ENCODE measurements at regions not wholly inside any gene's neighbourhood (a gene's known extent, or its start where the extent isn't known, plus 50 kb on each side); places are given as distances from the start of the nearest gene placed in this dataset.
A peak's percentile ranks its signal among the peaks of the same experiment; 100 is the strongest.

DNA sequence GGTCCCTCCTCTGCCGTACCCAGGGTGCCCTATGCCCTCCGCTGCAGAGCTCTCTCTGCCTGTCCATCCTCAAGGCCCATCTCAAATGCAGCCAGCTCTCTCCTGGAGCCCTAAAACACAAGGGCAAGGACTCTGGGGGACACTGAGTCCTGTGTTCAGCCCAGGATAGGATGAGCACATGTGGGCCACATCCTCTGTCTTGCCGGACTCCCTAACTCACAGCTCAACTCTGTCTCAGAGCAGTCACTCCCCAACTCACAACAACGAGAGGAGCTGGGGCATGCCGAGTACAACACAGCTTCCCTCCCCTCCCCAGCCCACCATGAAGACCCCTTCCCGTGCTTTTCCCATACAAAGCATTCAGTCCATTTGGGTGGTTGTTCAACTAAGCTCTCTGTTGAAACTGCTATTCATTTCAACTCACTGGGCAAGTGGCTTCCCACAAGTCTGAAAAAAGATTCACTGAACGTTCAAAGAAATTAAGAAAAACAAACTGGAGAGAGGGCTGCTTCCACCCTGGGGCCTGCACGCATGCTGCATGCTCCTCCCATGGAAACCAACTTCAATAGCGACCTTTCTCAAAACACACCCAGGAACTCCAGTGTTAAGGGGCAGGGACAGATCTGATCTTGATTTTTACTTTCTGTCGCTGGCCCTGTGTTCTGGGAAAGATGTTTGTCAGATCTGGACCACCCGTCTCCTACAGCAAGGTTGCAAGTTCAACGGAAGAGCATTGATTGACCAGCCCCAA is 124.3 kb upstream of the IGF1R start:
- Mint-ChIP-seq H3K4me1 (no peaks in the 10 kb centered on the region), H3K9me3 (no peaks in the 10 kb centered on the region)
- no peak for ATAC-seq (ENCODE audit: low read depth)

GRCh38 chr15:98524838-98525660 is 123.3 kb upstream of the IGF1R start:
- Mint-ChIP-seq H3K9me3 (no peaks in the 10 kb centered on the region), H3K27ac (no peak overlapping the region), H3K4me1 (no peaks in the 10 kb centered on the region), H3K4me3 (no peak overlapping the region), H3K36me3 (no peaks in the 10 kb centered on the region), H3K27me3 (peaks cover 3% of the 10 kb centered on the region)
- no peak for DNase-seq (ENCODE audit: low spot score in 2 of 2)
- no peak for ATAC-seq (ENCODE audit: low read depth)

More for the DNA sequence above, 124.3 kb upstream of the IGF1R start:
- H3K4me3 Mint-ChIP-seq = no peak overlapping the region
- no peak for DNase-seq (ENCODE audit: low spot score in 2 of 2)
- H3K27me3 Mint-ChIP-seq = peaks cover 3% of the 10 kb centered on the region
- H3K27ac Mint-ChIP-seq = no peak overlapping the region
- H3K36me3 Mint-ChIP-seq = no peaks in the 10 kb centered on the region

DNA sequence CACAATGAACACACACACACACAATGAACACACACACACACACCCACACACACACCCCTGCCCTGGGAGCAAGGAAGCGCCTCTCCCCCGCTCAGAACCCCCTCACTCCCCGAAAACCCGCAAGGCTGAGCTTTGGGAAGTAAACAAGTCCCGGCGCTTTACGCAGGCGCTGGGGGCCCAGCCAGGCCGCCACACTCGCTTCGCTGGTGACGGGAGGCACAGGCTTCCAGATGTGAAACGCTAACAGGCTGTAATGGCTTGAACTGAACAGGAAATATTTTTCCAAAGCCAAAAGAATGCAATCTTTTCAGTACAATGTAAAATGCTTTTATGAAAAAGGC is 122.7 kb upstream of the IGF1R start:
- H3K27me3 Mint-ChIP-seq = peaks cover 3% of the 10 kb centered on the region
- H3K36me3 Mint-ChIP-seq = no peaks in the 10 kb centered on the region
- H3K4me1 Mint-ChIP-seq = peaks cover under 1% of the 10 kb centered on the region
- DNase-seq (ENCODE audit: low spot score in 2 of 2) (no peak), ATAC-seq (ENCODE audit: low read depth) (no peak)
- H3K27ac Mint-ChIP-seq = no peak overlapping the region
- H3K4me3 Mint-ChIP-seq = no peak overlapping the region
- no peaks in the 10 kb centered on the region for H3K9me3 Mint-ChIP-seq

DNA sequence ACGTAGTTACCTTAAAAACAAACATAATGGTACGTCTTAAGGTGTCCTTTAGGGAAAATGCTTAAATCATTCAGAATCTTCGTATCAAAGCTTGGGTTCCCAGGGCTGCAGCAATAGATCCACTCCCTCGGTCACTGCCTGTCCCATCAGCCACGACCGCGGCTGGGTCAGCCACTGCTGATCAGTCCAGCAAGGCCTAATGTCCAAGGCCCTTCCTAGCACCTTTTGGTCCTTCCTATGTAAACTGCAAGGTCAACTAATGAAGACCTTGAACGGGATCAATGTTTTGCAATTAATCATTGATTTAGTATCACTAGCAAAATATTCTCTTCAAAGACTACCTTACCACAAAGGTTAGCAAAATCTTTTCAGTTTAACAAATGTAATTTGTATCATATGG is 122.2 kb upstream of the IGF1R start:
- ATAC-seq (ENCODE audit: low read depth) (no peak), DNase-seq (ENCODE audit: low spot score in 2 of 2) (no peak)
- Mint-ChIP-seq H3K27ac (no peak overlapping the region), H3K9me3 (no peaks in the 10 kb centered on the region), H3K27me3 (peaks cover 3% of the 10 kb centered on the region), H3K4me3 (no peak overlapping the region), H3K36me3 (no peaks in the 10 kb centered on the region), H3K4me1 (peaks cover 4% of the 10 kb centered on the region)

GRCh38 chr15:98528046-98528725 is 120.2 kb upstream of the IGF1R start:
- ATAC-seq (ENCODE audit: low read depth) (no peak), DNase-seq (ENCODE audit: low spot score in 2 of 2) (no peak)
- Mint-ChIP-seq H3K9me3 (no peaks in the 10 kb centered on the region), H3K27me3 (peaks cover 5% of the 10 kb centered on the region), H3K36me3 (no peaks in the 10 kb centered on the region), H3K4me3 (no peak overlapping the region), H3K27ac (no peak overlapping the region), H3K4me1 (peaks cover 4% of the 10 kb centered on the region)

GRCh38 chr15:98529205-98530145 is 118.9 kb upstream of the IGF1R start:
- H3K36me3 Mint-ChIP-seq = no peaks in the 10 kb centered on the region
- ATAC-seq (ENCODE audit: low read depth) (no peak), DNase-seq (ENCODE audit: low spot score in 2 of 2) (no peak)
- no peak overlapping the region for H3K27ac Mint-ChIP-seq
- no peak overlapping the region for H3K4me3 Mint-ChIP-seq
- peaks cover 6% of the 10 kb centered on the region for H3K27me3 Mint-ChIP-seq
- no peaks in the 10 kb centered on the region for H3K9me3 Mint-ChIP-seq
- peaks cover 4% of the 10 kb centered on the region for H3K4me1 Mint-ChIP-seq

- ATAC-seq (ENCODE audit: low read depth) (peak; percentile 27), DNase-seq (ENCODE audit: low spot score in 2 of 2) (no peak)
- Mint-ChIP-seq H3K27me3 (peaks cover 6% of the 10 kb centered on the region), H3K4me1 (peaks cover 4% of the 10 kb centered on the region), H3K27ac (no peak overlapping the region), H3K36me3 (no peaks in the 10 kb centered on the region), H3K4me3 (no peak overlapping the region), H3K9me3 (no peaks in the 10 kb centered on the region)
These were observed 117.8 kb upstream of the IGF1R start for GRCh38 chr15:98530570-98530969.

- no peaks in the 10 kb centered on the region for H3K36me3 Mint-ChIP-seq
- H3K4me3 Mint-ChIP-seq = no peak overlapping the region
- H3K27me3 Mint-ChIP-seq = peaks cover 5% of the 10 kb centered on the region
- ATAC-seq (ENCODE audit: low read depth) = no peak
- H3K9me3 Mint-ChIP-seq = no peaks in the 10 kb centered on the region
- peaks cover 4% of the 10 kb centered on the region for H3K4me1 Mint-ChIP-seq
- DNase-seq (ENCODE audit: low spot score in 2 of 2) = no peak
- no peak overlapping the region for H3K27ac Mint-ChIP-seq
These were observed 116.3 kb upstream of the IGF1R start for GRCh38 chr15:98532063-98532462.

DNA sequence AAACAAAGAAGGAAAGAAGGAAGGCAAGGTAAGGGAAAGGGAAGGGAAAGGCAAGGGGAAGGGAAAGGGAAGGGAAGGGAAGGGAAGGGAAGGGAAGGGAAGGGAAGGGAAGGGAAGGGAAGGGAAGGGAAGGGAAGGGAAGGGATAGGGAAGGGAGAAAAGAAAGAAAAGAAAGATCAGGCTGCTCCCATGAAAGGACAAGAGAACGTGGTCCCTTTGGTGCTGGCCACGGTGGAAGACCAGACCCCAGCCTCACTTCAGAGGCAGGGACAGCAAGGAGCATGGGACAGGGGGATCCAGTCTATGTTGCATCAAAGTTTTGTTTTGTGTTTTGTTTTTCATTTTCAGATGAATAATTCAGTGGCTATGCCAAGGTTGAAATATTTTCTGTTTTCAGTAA is 111.4 kb upstream of the IGF1R start:
- Mint-ChIP-seq H3K4me3 (no peak overlapping the region), H3K27ac (no peak overlapping the region), H3K27me3 (peaks cover 5% of the 10 kb centered on the region), H3K4me1 (no peaks in the 10 kb centered on the region), H3K9me3 (no peaks in the 10 kb centered on the region), H3K36me3 (no peaks in the 10 kb centered on the region)
- no peak for DNase-seq (ENCODE audit: low spot score in 2 of 2)
- ATAC-seq (ENCODE audit: low read depth) = no peak

- no peak for DNase-seq (ENCODE audit: low spot score in 2 of 2)
- no peak overlapping the region for H3K27ac Mint-ChIP-seq
- H3K36me3 Mint-ChIP-seq = no peaks in the 10 kb centered on the region
These were observed 110.8 kb upstream of the IGF1R start for GRCh38 chr15:98537516-98538060.

DNA sequence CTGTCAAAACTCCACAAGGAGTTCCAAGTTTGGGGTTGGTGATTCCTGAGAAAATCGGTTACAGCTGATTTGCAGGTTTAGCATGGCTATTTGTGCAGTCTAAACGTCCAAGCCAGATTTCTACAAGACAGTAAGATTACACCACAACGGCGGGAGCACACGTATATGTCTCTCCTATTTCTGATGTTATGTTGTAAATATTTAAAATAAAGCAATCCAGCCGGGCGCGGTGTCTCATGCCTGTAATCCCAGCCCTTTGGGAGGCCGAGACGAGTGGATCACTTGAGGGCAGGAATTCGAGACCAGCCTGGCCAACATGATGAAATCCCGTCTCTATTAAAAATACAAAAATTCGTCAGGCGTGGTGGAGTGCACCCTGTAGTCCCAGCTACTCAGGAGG is 106.8 kb upstream of the IGF1R start:
- DNase-seq (ENCODE audit: low spot score in 2 of 2) (no peak), ATAC-seq (ENCODE audit: low read depth) (no peak)

More at GRCh38 chr15:98537516-98538060, 110.8 kb upstream of the IGF1R start:
- H3K4me3 Mint-ChIP-seq = no peak overlapping the region
- H3K9me3 Mint-ChIP-seq = no peaks in the 10 kb centered on the region
- ATAC-seq (ENCODE audit: low read depth) = no peak
- no peaks in the 10 kb centered on the region for H3K4me1 Mint-ChIP-seq
- H3K27me3 Mint-ChIP-seq = peaks cover 7% of the 10 kb centered on the region

GRCh38 chr15:98543237-98543636 is 105.1 kb upstream of the IGF1R start:
- Mint-ChIP-seq H3K36me3 (no peaks in the 10 kb centered on the region), H3K27me3 (peaks cover 9% of the 10 kb centered on the region), H3K4me3 (no peak overlapping the region), H3K27ac (no peak overlapping the region), H3K4me1 (peaks cover 6% of the 10 kb centered on the region), H3K9me3 (peaks cover 2% of the 10 kb centered on the region)
- ATAC-seq (ENCODE audit: low read depth) (no peak), DNase-seq (ENCODE audit: low spot score in 2 of 2) (no peak)

More for the DNA sequence above, 106.8 kb upstream of the IGF1R start:
- Mint-ChIP-seq H3K4me3 (no peak overlapping the region), H3K4me1 (no peaks in the 10 kb centered on the region), H3K36me3 (no peaks in the 10 kb centered on the region), H3K27ac (no peak overlapping the region), H3K27me3 (peaks cover 7% of the 10 kb centered on the region), H3K9me3 (peaks cover 2% of the 10 kb centered on the region)

GRCh38 chr15:98546329-98546728 is 102.0 kb upstream of the IGF1R start:
- Mint-ChIP-seq H3K27ac (no peak overlapping the region), H3K4me1 (peaks cover 8% of the 10 kb centered on the region), H3K4me3 (no peak overlapping the region), H3K27me3 (peaks cover 15% of the 10 kb centered on the region), H3K36me3 (no peaks in the 10 kb centered on the region), H3K9me3 (peaks cover 2% of the 10 kb centered on the region)
- DNase-seq (ENCODE audit: low spot score in 2 of 2) (no peak), ATAC-seq (ENCODE audit: low read depth) (no peak)

Measured in memory B cell (primary cell).